OCI-LY7 (cell line): ENCODE measurements at regions not wholly inside any gene's neighbourhood (a gene's known extent, or its start where the extent isn't known, plus 50 kb on each side); places are given as distances from the start of the nearest gene placed in this dataset.

ENCODE experiments used
- BruUV-seq: library from RNA; stranded (reverse); fragments of 400-500 nt; replicated peaks from 2 replicates; lab custom pipeline; 2021; lab: Mats Ljungman, UMichigan
- CTCF ChIA-PET: fragments of 300-600 bp; sonication (Branson Sonifier 250); formaldehyde crosslinking; loops from one replicate; lab custom pipeline; 2022; ENCODE audit warnings: antibody characterized with exemption; ENCODE audit not compliant: unreplicated experiment; lab: Charles Lee
- POLR2A ChIA-PET: fragments of 300-600 bp; sonication (Branson Sonifier 250); formaldehyde crosslinking; loops from one replicate; lab custom pipeline; 2022; ENCODE audit warnings: antibody characterized with exemption; lab: Charles Lee
- DNase-seq: peaks from one replicate; pipeline ENCODE4 v3.0.0-alpha.2; 2015; ENCODE audit warnings: low spot score
- H2AFZ ChIP-seq: fragments of 200-600 bp; sonication (generic), shearing (Covaris generic); 2 replicates; pipeline ENCODE4 v1.6.1; 2014; ENCODE audit warnings: mild to moderate bottlenecking, antibody characterized with exemption, low read length, moderate library complexity
- H3K27ac ChIP-seq: fragments of 200-600 bp; sonication (generic); 2 replicates; pipeline ENCODE4 v1.5.1; 2014; ENCODE audit warnings: mixed run types, low read depth, mild to moderate bottlenecking, moderate library complexity, low read length, inconsistent platforms; ENCODE audit not compliant: poor library complexity, severe bottlenecking
- H3K36me3 ChIP-seq: fragments of 200-600 bp; sonication (generic); 2 replicates; pipeline ENCODE4 v1.6.1; 2014; ENCODE audit warnings: mild to moderate bottlenecking, antibody characterized with exemption, low read length, moderate library complexity, mixed read lengths; ENCODE audit not compliant: insufficient read depth
- H3K4me1 ChIP-seq: fragments of 200-600 bp; sonication (generic); 2 replicates; pipeline ENCODE4 v1.5.1; 2014; ENCODE audit warnings: mild to moderate bottlenecking, low read length; ENCODE audit not compliant: insufficient read depth, poor library complexity, severe bottlenecking
- H3K4me2 ChIP-seq: fragments of 200-600 bp; sonication (generic); 2 replicates; pipeline ENCODE4 v1.6.1; 2014; ENCODE audit warnings: mild to moderate bottlenecking, low read length
- H3K4me3 ChIP-seq: fragments of 200-600 bp; sonication (generic); 2 replicates; pipeline ENCODE4 v1.5.1; 2014; ENCODE audit warnings: mild to moderate bottlenecking, low read depth, low read length; ENCODE audit not compliant: poor library complexity, severe bottlenecking
- H3K79me2 ChIP-seq: fragments of 200-600 bp; sonication (generic); 2 replicates; pipeline ENCODE4 v1.6.1; 2016; ENCODE audit warnings: low read depth, mild to moderate bottlenecking, low read length, moderate library complexity, mixed read lengths; ENCODE audit not compliant: insufficient read depth
- H3K9me2 ChIP-seq: fragments of 200-600 bp; sonication (generic); 2 replicates; pipeline ENCODE4 v1.6.1; 2016; ENCODE audit warnings: mild to moderate bottlenecking, low read length, mixed read lengths; ENCODE audit not compliant: insufficient read depth
- H3K9me3 ChIP-seq: fragments of 200-600 bp; sonication (generic); 2 replicates; pipeline ENCODE4 v1.6.1; 2014; ENCODE audit warnings: mild to moderate bottlenecking, mixed run types, low read length, mixed read lengths
- H4K20me1 ChIP-seq: fragments of 200-600 bp; sonication (generic); 2 replicates; pipeline ENCODE4 v1.6.1; 2014; ENCODE audit warnings: mild to moderate bottlenecking, antibody characterized with exemption, low read length, moderate library complexity, mixed read lengths; ENCODE audit not compliant: insufficient read depth
- CTCF ChIP-seq: fragments of 200-600 bp; sonication (generic); conservative IDR thresholded peaks from 2 replicates; pipeline ENCODE4 v1.5.1; 2014; ENCODE audit warnings: mild to moderate bottlenecking, antibody characterized with exemption, low read length, moderate library complexity, mixed read lengths
- EZH2phosphoT487 ChIP-seq: fragments of 200-600 bp; sonication (generic); IDR thresholded peaks from 2 replicates; pipeline ENCODE4 v1.6.1; 2018; ENCODE audit warnings: low read depth, borderline replicate concordance, mild to moderate bottlenecking, mixed run types, antibody characterized with exemption, low read length, moderate library complexity, mixed read lengths
- intact Hi-C: fragments of 100-400 bp; cut with micrococcal nuclease; formaldehyde crosslinking; loops from one replicate; pipeline ENCODE4 v1.10.0; 2022; ENCODE audit not compliant: unreplicated experiment

- TF ChIP-seq CTCF: no peak
- no peak for TF ChIP-seq EZH2phosphoT487
- no peak overlapping the region for H3K4me2 ChIP-seq
- no peak overlapping the region for H3K27ac ChIP-seq
- ChIA-PET POLR2A (interaction anchor here (1.6 to 2.8 kb wide), 2 partner anchors 10 to 12 kb away, joined by 5 to 7 read pairs; no protein-coding TSS in a partner anchor), CTCF (no interaction called here)
- H3K9me3 ChIP-seq: no peaks in the 10 kb centered on the region
- no peaks in the 10 kb centered on the region for H3K36me3 ChIP-seq
- intact Hi-C loops: no loop called here
- H3K79me2 ChIP-seq: no peaks in the 10 kb centered on the region
- no peak overlapping the region for H2AFZ ChIP-seq
- no TSS peak for BruUV-seq
- no peak overlapping the region for H3K4me3 ChIP-seq
- DNase-seq: peak; percentile 38
- H4K20me1 ChIP-seq: no peaks in the 10 kb centered on the region
- H3K4me1 ChIP-seq: no peaks in the 10 kb centered on the region
- no peaks in the 10 kb centered on the region for H3K9me2 ChIP-seq
These were observed 554.5 kb upstream of the TBL1XR1 start for GRCh38 chr3:177751770-177752169.

GRCh38 chr3:177752831-177753230, 555.5 kb upstream of the TBL1XR1 start:
- Histone ChIP-seq H3K4me2 (no peak overlapping the region), H2AFZ (no peak overlapping the region), H3K79me2 (no peaks in the 10 kb centered on the region), H3K9me2 (no peaks in the 10 kb centered on the region), H3K9me3 (no peaks in the 10 kb centered on the region), H3K36me3 (no peaks in the 10 kb centered on the region), H4K20me1 (no peaks in the 10 kb centered on the region), H3K27ac (no peak overlapping the region), H3K4me3 (no peak overlapping the region), H3K4me1 (no peaks in the 10 kb centered on the region)
- ChIA-PET CTCF (interaction anchor here (1.0 kb wide), 1 partner anchor 11 kb away, joined by 3 read pairs; no protein-coding TSS in a partner anchor), POLR2A (no interaction called here)
- no peak for TF ChIP-seq EZH2phosphoT487
- TF ChIP-seq CTCF: no peak
- no peak for DNase-seq
- intact Hi-C loops: no loop called here
- BruUV-seq: no TSS peak

DNA sequence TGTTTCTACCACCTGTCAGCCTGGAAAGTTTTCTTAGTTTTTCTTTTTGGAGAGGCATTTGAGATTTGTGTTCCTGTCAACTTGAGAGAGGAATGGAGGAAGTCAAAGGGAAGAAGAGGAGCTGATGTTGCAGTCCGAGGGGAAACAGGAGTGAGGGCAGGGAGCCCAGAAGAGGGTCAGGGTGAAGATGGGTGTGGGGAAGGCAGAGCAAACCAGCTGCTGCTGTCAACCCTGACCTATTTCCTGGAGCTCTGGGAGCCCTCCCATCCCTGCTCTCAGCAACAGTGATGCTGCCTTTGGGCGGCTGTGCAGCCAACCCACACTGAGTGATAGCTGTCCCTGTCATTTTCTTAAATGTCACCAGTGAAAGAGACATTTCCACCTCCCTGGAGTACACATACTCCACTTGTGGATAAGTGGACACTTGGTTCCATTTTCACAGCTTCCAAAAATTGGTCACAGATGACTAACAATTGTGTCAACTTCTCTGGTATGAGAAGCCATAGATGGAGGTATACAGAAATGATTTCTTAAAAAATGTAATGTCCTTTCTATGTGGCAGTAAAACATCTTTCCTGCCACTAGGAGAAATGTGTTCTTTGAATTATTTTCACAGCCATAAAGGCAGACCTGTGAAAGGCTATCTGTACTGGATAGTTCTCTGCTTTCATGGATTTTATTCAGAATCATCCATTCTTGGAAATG, 556.3 kb upstream of the TBL1XR1 start:
- no TSS peak for BruUV-seq
- no peak overlapping the region for H2AFZ ChIP-seq
- intact Hi-C loops: no loop called here
- no peaks in the 10 kb centered on the region for H3K9me3 ChIP-seq
- TF ChIP-seq CTCF: no peak
- no peak for TF ChIP-seq EZH2phosphoT487
- H3K4me3 ChIP-seq: no peak overlapping the region
- no peak overlapping the region for H3K27ac ChIP-seq
- H4K20me1 ChIP-seq: no peaks in the 10 kb centered on the region
- ChIA-PET CTCF (interaction anchor here (1.0 kb wide), 1 partner anchor 10 kb away, joined by 3 read pairs; no protein-coding TSS in a partner anchor), POLR2A (interaction anchor here (0.7 kb wide), 1 partner anchor 81 kb away, joined by 3 read pairs; no protein-coding TSS in a partner anchor)
- no peaks in the 10 kb centered on the region for H3K36me3 ChIP-seq
- no peak overlapping the region for H3K4me2 ChIP-seq
- no peaks in the 10 kb centered on the region for H3K79me2 ChIP-seq
- no peaks in the 10 kb centered on the region for H3K4me1 ChIP-seq
- no peaks in the 10 kb centered on the region for H3K9me2 ChIP-seq
- no peak for DNase-seq
